DMS 273 (cell line): ENCODE measurements at regions not wholly inside any gene's neighbourhood (a gene's known extent, or its start where the extent isn't known, plus 50 kb on each side); places are given as distances from the start of the nearest gene placed in this dataset.
A peak's percentile ranks its signal among the peaks of the same experiment; 100 is the strongest.
"Not testable (repeated sequence)": the region's sequence is repeated elsewhere in the genome, so short reads cannot be mapped to it uniquely, and the experiment has no call there.

ENCODE experiments used
- DNase-seq: peaks from one replicate; lab custom pipeline; 2025; ENCODE audit not compliant: unreplicated experiment; lab: John Stamatoyannopoulos, UW

- DNase-seq, result no peak
Observed at GRCh38 chr6:97885325-97885724, 602.3 kb upstream of the MMS22L start.

- DNase-seq, result no peak
Observed at GRCh38 chr6:97885828-97886227, 602.8 kb upstream of the MMS22L start.

GRCh38 chr6:97901531-97901930 lies 618.5 kb upstream of the MMS22L start:
- DNase-seq, result no peak

GRCh38 chr6:97909380-97909779 lies 626.4 kb upstream of the MMS22L start:
- no peak for DNase-seq

GRCh38 chr6:97913721-97914120 lies 630.7 kb upstream of the MMS22L start:
- DNase-seq, result no peak

GRCh38 chr6:97914912-97915311 lies 631.9 kb upstream of the MMS22L start:
- no peak for DNase-seq

DNA sequence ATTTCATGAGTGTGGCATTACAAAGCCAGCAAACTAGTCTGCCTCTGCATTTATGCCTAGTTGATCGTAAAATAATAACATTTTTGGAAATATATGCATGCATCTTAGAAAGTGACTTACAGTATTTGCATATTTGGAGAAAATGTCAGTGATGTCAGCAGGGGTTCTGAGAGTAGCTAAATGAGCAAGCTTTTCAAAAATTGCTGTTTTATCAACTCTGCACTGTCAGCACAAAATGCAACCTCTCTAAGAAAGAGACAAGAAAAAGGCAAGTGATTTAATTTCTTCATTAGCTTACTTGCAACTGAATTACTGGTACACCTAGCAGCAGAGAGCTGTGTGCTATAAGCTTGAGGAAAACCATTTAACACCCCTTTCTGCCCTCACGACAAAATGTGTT lies 632.5 kb upstream of the MMS22L start:
- no peak for DNase-seq

DNA sequence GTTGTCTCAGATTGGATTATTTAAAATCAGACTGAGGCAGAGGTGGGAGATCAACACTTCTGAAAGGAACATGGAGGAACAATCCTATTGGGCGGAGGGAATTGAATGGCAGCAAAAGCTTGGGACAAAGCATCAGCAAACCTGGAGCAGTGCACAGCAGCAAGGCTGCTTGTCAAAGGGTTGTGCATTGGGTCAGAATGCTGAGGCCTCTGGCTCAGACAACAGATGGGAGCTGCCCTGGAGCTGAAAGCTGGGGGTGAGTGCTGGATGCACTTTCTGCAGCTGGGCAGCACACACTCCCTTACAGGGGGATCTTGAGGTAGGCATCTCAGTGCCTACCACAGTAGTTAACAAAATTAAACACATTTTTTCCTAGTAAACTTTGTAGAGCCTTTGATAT lies 634.4 kb upstream of the MMS22L start:
- no peak for DNase-seq

- DNase-seq, result no peak
Observed at GRCh38 chr6:97919046-97919445, 636.0 kb upstream of the MMS22L start.

DNA sequence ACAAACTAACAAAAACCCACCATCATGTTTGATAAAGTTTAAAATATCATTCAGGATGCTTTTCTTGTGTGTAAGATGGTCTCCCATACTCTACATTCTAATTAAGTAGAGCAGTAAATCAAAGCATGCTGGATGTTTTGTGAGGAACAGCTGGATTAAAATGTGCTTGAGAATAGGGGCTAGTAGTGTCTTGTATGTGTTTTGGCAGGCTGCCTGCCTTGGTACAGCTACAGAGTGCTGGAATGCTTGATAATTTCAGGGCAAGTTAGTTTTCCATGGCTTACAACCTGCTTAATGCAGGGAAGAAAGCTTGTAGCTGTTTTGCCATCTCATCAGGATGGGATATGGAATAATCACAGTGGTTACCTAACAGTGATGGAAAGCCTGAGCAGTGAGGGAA lies 636.6 kb upstream of the MMS22L start:
- DNase-seq, result no peak

GRCh38 chr6:97923249-97923648 lies 640.2 kb upstream of the MMS22L start:
- DNase-seq, result no peak

DNA sequence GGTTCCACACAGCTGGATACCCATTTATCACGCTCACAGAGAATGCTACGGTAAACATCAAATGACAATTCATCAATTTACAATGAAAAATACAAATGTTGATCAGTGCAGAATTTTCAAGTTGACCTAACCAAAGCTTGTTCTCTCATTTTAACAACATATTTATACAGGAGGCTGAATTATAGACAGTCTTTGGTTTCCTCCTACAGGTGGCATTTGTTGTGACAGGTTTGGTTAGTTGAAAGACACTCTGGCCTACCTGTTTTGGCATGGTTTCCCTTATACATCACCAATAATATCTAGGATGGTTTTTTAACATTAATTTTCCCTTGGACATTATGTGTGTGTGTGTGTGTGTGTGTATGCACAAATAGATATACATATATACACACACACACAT lies 642.5 kb upstream of the MMS22L start:
- no peak for DNase-seq

DNA sequence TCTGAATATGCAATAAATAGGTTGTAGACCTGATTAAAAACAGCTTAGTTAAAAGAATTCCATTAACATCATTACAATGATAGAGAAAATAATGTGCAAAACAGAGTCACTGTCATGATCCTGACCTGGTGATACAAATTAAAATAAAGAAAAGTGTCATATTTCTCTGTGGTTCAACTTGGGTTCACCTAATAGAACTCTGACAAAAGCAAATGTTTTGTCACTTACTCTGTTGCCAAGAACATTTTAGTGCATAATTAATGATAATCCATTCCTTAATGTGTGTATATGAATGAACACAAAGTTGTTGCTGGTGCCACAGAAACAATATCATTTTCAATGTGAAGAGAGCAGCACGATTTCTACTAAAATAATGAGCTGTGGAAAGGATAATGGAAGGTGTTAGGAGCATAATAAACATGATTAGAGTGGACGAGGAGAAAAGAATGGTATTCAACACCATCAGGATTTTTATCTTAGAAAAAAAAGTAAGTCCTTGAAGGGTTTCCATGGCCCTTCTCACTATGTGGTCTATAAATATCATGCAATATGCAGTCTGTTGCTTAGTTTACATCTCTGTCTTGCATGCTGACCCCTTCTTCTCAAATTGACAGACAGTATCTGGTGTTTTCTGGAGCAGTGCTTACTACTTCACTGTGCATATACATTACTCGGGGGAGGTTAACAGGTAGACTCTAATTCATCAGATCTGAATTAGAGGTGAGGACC lies 656.6 kb upstream of the MMS22L start:
- DNase-seq, result no peak

GRCh38 chr6:97947841-97948240 lies 664.8 kb upstream of the MMS22L start:
- peak; percentile 13 for DNase-seq

- no peak for DNase-seq
Observed at GRCh38 chr6:97958134-97958533, 675.1 kb upstream of the MMS22L start.

- DNase-seq, result no peak
Observed at GRCh38 chr6:97963193-97963592, 680.2 kb upstream of the MMS22L start.

GRCh38 chr6:97969065-97969464 lies 686.0 kb upstream of the MMS22L start:
- no peak for DNase-seq

DNA sequence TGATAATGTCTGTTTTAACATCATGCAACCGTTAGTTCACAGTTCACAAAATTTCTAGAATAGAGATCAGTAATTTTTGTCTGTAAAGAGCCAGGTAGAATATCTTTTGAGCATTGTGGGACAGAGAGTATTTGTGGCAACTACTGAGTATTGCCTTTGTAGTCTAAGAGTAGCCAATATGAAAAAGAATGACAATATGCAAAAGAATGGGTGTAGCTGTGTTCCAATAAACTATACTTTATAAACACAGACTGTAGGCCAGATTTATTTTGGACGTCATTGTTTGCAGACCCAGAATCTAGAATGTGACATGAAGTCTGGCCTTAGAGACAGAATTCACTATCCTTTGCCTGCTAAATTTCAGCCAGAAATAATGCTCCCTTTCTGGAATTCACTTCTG lies 694.1 kb upstream of the MMS22L start:
- DNase-seq, result no peak

GRCh38 chr6:97978855-97979271 lies 695.8 kb upstream of the MMS22L start:
- DNase-seq, result peak; percentile 1

GRCh38 chr6:97979285-97979684 lies 696.3 kb upstream of the MMS22L start:
- not testable (repeated sequence) for DNase-seq

- no peak for DNase-seq
Observed at GRCh38 chr6:97989451-97989850, 706.4 kb upstream of the MMS22L start.

DNA sequence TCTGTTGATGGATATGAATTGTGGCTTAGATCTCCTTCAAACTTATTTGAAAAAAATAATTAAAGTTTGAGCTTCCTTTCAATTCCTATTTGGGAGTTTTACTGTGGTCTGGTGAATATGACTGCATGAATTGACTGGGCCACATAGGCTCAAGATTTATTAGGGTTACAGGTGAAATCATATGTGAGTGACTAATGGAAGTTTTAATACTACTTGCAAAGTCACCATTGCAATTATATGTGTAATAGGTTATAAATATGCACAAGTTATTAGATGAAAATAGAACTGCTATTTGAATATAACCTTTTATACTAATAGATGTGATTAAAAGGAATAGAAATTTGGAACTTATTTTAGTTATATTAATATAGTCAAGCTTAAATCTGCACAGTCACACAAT lies 712.1 kb upstream of the MMS22L start:
- no peak for DNase-seq

- no peak for DNase-seq
Observed at GRCh38 chr6:98002678-98003077, 719.7 kb upstream of the MMS22L start.
